ENCODE measurements at regions not wholly inside any gene's neighbourhood (a gene's known extent, or its start where the extent isn't known, plus 50 kb on each side); places are given as distances from the start of the nearest gene placed in this dataset.
"Not testable (repeated sequence)": the region's sequence is repeated elsewhere in the genome, so short reads cannot be mapped to it uniquely, and the experiment has no call there.

DNA sequence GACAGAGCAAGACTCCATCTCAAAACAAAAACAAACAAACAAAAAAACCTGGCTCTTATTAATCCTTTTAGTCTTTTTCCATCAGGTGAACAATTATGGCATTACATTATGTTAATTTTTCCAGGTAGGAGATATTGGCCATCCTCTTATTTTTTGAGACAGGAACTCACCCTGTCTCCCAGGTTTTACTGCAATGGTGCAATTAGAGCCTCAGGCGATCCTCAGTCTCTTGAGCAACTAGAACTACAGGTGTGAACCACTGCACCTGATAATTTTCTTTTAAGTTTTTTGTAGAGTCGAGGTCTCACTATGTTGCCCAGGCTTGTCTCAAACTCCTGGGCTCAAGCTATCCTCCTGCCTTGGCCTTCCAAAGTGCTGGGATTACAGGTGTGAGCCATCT lies 732.7 kb upstream of the DEFB115 start:
- TF ChIP-seq, protein P1, sequence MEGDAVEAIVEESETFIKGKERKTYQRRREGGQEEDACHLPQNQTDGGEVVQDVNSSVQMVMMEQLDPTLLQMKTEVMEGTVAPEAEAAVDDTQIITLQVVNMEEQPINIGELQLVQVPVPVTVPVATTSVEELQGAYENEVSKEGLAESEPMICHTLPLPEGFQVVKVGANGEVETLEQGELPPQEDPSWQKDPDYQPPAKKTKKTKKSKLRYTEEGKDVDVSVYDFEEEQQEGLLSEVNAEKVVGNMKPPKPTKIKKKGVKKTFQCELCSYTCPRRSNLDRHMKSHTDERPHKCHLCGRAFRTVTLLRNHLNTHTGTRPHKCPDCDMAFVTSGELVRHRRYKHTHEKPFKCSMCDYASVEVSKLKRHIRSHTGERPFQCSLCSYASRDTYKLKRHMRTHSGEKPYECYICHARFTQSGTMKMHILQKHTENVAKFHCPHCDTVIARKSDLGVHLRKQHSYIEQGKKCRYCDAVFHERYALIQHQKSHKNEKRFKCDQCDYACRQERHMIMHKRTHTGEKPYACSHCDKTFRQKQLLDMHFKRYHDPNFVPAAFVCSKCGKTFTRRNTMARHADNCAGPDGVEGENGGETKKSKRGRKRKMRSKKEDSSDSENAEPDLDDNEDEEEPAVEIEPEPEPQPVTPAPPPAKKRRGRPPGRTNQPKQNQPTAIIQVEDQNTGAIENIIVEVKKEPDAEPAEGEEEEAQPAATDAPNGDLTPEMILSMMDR (conservative IDR thresholded peaks at IDR 0.05): not testable (repeated sequence)
- not testable (repeated sequence) for TF ChIP-seq EZH2 (IDR thresholded peaks at IDR 0.05; ENCODE audit: low read depth)
